A549 (cell line): ENCODE measurements at regions not wholly inside any gene's neighbourhood (a gene's known extent, or its start where the extent isn't known, plus 50 kb on each side); places are given as distances from the start of the nearest gene placed in this dataset.

Source experiments
- ATAC-seq, 2 experiments: fragments of 200-7000 bp in 1 of 2; fragments of >200 bp in 1 of 2; cut with Nextera tagmentation in 1 of 2; cut with Tn5 transposase in 1 of 2; 3 replicates each; pipeline versions ENCODE4 v1.8.0 to v1.9.1; 2018 to 2020; ENCODE audit warnings: mild to moderate bottlenecking in 1 of 2, moderate library complexity in 1 of 2
- CTCF ChIA-PET: fragments of 300-600 bp; sonication (Branson Sonifier 250); formaldehyde crosslinking; extraction: SDS; loops from one replicate; lab custom pipeline; 2021; ENCODE audit warnings: antibody characterized with exemption, inconsistent platforms; lab: Yijun Ruan, JAX
- POLR2A ChIA-PET: fragments of 350-600 bp; formaldehyde crosslinking; extraction: SDS; loops from one replicate; lab custom pipeline; 2021; ENCODE audit warnings: antibody characterized with exemption, inconsistent platforms; lab: Yijun Ruan, JAX
- DNase-seq, 2 experiments: peaks; one replicate each; pipeline versions ENCODE4 v3.0.0 to v3.0.0-alpha.2; 2011 to 2016; ENCODE audit warnings: low read depth in 1 of 2, low spot score in 1 of 2
- FAIRE-seq: peaks from 2 replicates; lab custom pipeline; 2011; peaks lifted over from hg19 to GRCh38; lab: Jason Lieb, UNC
- H3K27ac ChIP-seq, 2 experiments: fragments of >200 bp; sonication (Bioruptor Twin); formaldehyde crosslinking; 3 replicates each; pipeline ENCODE4 v1.5.1; 2016 to 2017
- H3K4me1 ChIP-seq: fragments of >200 bp; sonication (Bioruptor Twin); formaldehyde crosslinking; 3 replicates; pipeline ENCODE4 v1.6.1; 2016
- H3K4me2 ChIP-seq: fragments of >200 bp; sonication (Bioruptor Twin); formaldehyde crosslinking; 3 replicates; pipeline ENCODE4 v1.6.1; 2016
- H3K4me3 ChIP-seq: fragments of >200 bp; sonication (Bioruptor Twin); formaldehyde crosslinking; 3 replicates; pipeline ENCODE4 v1.5.1; 2016
- H3K9me3 ChIP-seq: fragments of >200 bp; sonication (Bioruptor Twin); formaldehyde crosslinking; 3 replicates; pipeline ENCODE4 v1.6.1; 2016
- CEBPB ChIP-seq, 2 experiments: fragments of >200 bp in 1 of 2; sonication (Bioruptor Twin) in 1 of 2; formaldehyde crosslinking in 1 of 2; IDR thresholded peaks; 2 replicates each; pipeline ENCODE4 v1.6.1; 2012 to 2016
- CTCF ChIP-seq: fragments of >200 bp; sonication (Bioruptor Twin); formaldehyde crosslinking; IDR thresholded peaks from 3 replicates; pipeline ENCODE4 v1.5.1; 2016
- E2F6 ChIP-seq: IDR thresholded peaks from 2 replicates; pipeline ENCODE4 v1.6.1; 2012; ENCODE audit warnings: low read depth, borderline replicate concordance
- EHF ChIP-seq: fragments of 250-450 bp; sonication (Bioruptor Pico); IDR thresholded peaks from 2 replicates; pipeline ENCODE4 v1.5.0; 2020; ENCODE audit warnings: mild to moderate bottlenecking
- EHMT2 ChIP-seq: fragments of 200-600 bp; sonication (generic); IDR thresholded peaks from 2 replicates; pipeline ENCODE4 v1.6.1; 2016; ENCODE audit warnings: antibody characterized with exemption, low read depth, mild to moderate bottlenecking, moderate library complexity
- ELK1 ChIP-seq: fragments of 150-350 bp; IDR thresholded peaks from 2 replicates; pipeline ENCODE4 v1.6.1; 2014; ENCODE audit warnings: low read depth, mild to moderate bottlenecking, low read length
- EP300 ChIP-seq, 2 experiments: fragments of >200 bp; sonication (Bioruptor Twin); formaldehyde crosslinking; IDR thresholded peaks; 2 replicates in 1 of 2; 3 replicates in 1 of 2; pipeline ENCODE4 v1.6.1; 2016 to 2017
- FOSB ChIP-seq: fragments of 250-450 bp; sonication (Bioruptor Pico); IDR thresholded peaks from 2 replicates; pipeline ENCODE4 v1.5.0; 2020; ENCODE audit warnings: mild to moderate bottlenecking, moderate library complexity
- FOSL2 ChIP-seq, 2 experiments: fragments of 450-650 bp in 1 of 2; fragments of >200 bp in 1 of 2; sonication (Bioruptor Twin) in 1 of 2; formaldehyde crosslinking; IDR thresholded peaks; 2 replicates each; pipeline versions ENCODE4 v1.5.0 to v1.6.1; 2016 to 2020; ENCODE audit warnings: mild to moderate bottlenecking in 1 of 2, moderate library complexity in 1 of 2
- HDAC2 ChIP-seq: fragments of 200-600 bp; sonication (generic); IDR thresholded peaks from 2 replicates; pipeline ENCODE4 v1.6.1; 2016
- HES2 ChIP-seq: fragments of >200 bp; sonication (Bioruptor Twin); formaldehyde crosslinking; IDR thresholded peaks from 2 replicates; pipeline ENCODE4 v1.6.1; 2016
- HOXA7 ChIP-seq: fragments of 250-450 bp; sonication (Bioruptor Pico); IDR thresholded peaks from 2 replicates; pipeline ENCODE4 v1.5.0; 2020; ENCODE audit warnings: mild to moderate bottlenecking, moderate library complexity
- HOXB13 ChIP-seq: fragments of 250-450 bp; sonication (Bioruptor Pico); IDR thresholded peaks from 2 replicates; pipeline ENCODE4 v1.5.0; 2020; ENCODE audit warnings: low read depth, mild to moderate bottlenecking, moderate library complexity
- JUN ChIP-seq, 2 experiments: fragments of >200 bp; sonication (Bioruptor Twin); formaldehyde crosslinking; IDR thresholded peaks; 2 replicates in 1 of 2; 3 replicates in 1 of 2; pipeline ENCODE4 v1.6.1; 2016 to 2017
- KDM5A ChIP-seq: fragments of 200-600 bp; sonication (generic); IDR thresholded peaks from 2 replicates; pipeline ENCODE4 v1.6.1; 2016; ENCODE audit warnings: antibody characterized with exemption, mild to moderate bottlenecking
- MAFK ChIP-seq: fragments of 450-650 bp; IDR thresholded peaks from 2 replicates; pipeline ENCODE4 v1.6.1; 2014; ENCODE audit not compliant: partially characterized antibody
- MAZ ChIP-seq: fragments of 150-350 bp; IDR thresholded peaks from 2 replicates; pipeline ENCODE4 v1.6.1; 2014; ENCODE audit warnings: antibody characterized with exemption, low read depth, low read length, borderline replicate concordance
- NPAS2 ChIP-seq: fragments of 250-450 bp; sonication (Bioruptor Pico); IDR thresholded peaks from 2 replicates; pipeline ENCODE4 v1.8.0; 2022; ENCODE audit warnings: mild to moderate bottlenecking, moderate library complexity, borderline replicate concordance
- NR3C1 ChIP-seq: fragments of >200 bp; sonication (Bioruptor Twin); formaldehyde crosslinking; IDR thresholded peaks from 3 replicates; pipeline ENCODE4 v1.6.1; 2017
- PHF8 ChIP-seq: fragments of 200-600 bp; sonication (generic); IDR thresholded peaks from 2 replicates; pipeline ENCODE4 v1.6.1; 2016; ENCODE audit warnings: low read depth, mild to moderate bottlenecking, antibody characterized with exemption, moderate library complexity, borderline replicate concordance
- REST ChIP-seq: fragments of 200-600 bp; sonication (generic); IDR thresholded peaks from 2 replicates; pipeline ENCODE4 v1.6.1; 2016; ENCODE audit warnings: antibody characterized with exemption, mild to moderate bottlenecking, moderate library complexity
- RFX5 ChIP-seq: fragments of 450-650 bp; IDR thresholded peaks from 2 replicates; pipeline ENCODE4 v1.7.1; 2014; ENCODE audit warnings: antibody characterized with exemption, mild to moderate bottlenecking, moderate library complexity
- RNF2 ChIP-seq: fragments of 200-600 bp; sonication (generic); IDR thresholded peaks from 2 replicates; pipeline ENCODE4 v1.6.1; 2016; ENCODE audit warnings: low read depth, mild to moderate bottlenecking, antibody characterized with exemption, moderate library complexity, borderline replicate concordance
- SREBF2 ChIP-seq: fragments of 450-650 bp; IDR thresholded peaks from 2 replicates; pipeline ENCODE4 v1.6.1; 2014; ENCODE audit warnings: mild to moderate bottlenecking, moderate library complexity
- TFCP2L1 ChIP-seq: fragments of 250-450 bp; sonication (Bioruptor Pico); IDR thresholded peaks from 2 replicates; pipeline ENCODE4 v1.5.0; 2021; ENCODE audit warnings: mild to moderate bottlenecking
- TP53 ChIP-seq: fragments of 250-450 bp; sonication (Bioruptor Pico); IDR thresholded peaks from 2 replicates; pipeline ENCODE4 v1.5.0; 2021; ENCODE audit warnings: mild to moderate bottlenecking, moderate library complexity
- USF2 ChIP-seq: fragments of 450-650 bp; IDR thresholded peaks from 2 replicates; pipeline ENCODE4 v1.6.1; 2014; ENCODE audit warnings: antibody characterized with exemption
- ZFP36 ChIP-seq: fragments of 450-650 bp; IDR thresholded peaks from 2 replicates; pipeline ENCODE4 v1.6.1; 2014; ENCODE audit warnings: borderline replicate concordance; ENCODE audit not compliant: partially characterized antibody
- WGBS: methylation state at CpG from one replicate; pipeline ENCODE4 v1.1.6; 2017; ENCODE audit errors: missing lambda C conversion rate; 5-methylcytosine and 5-hydroxymethylcytosine counted together

GRCh38 chr14:27320261-27320660, 722.4 kb upstream of the NOVA1 start:
- ATAC-seq: no peak
- FAIRE-seq: no peak
- Histone ChIP-seq H3K27ac (no peak overlapping the region), H3K4me3 (no peak overlapping the region), H3K9me3 (no peaks in the 10 kb centered on the region), H3K4me2 (no peak overlapping the region), H3K4me1 (no peaks in the 10 kb centered on the region)
- no peak for DNase-seq
- CTCF ChIA-PET: no interaction called here
- TF ChIP-seq HOXA7 (CRISPR knock-in tag) (no peak), MAFK (no peak), NR3C1 (no peak), TP53 (CRISPR knock-in tag) (no peak), RFX5 (no peak), FOSB (CRISPR knock-in tag) (no peak), HES2 (no peak), REST (no peak), CEBPB (IDR thresholded peaks at IDR 0.05) (no peak), ELK1 (no peak), KDM5A (no peak), CTCF (no peak), E2F6 (no peak), MAZ (no peak), EP300 (IDR thresholded peaks at IDR 0.05) (no peak), HDAC2 (no peak), FOSL2 (IDR thresholded peaks at IDR 0.05) (no peak), FOSL2 (CRISPR knock-in tag; IDR thresholded peaks at IDR 0.05) (no peak), EHMT2 (no peak)
- POLR2A ChIA-PET: no interaction called here

GRCh38 chr14:27327095-27327494, 729.3 kb upstream of the NOVA1 start:
- no peak overlapping the region for H3K4me3 ChIP-seq
- no peak for FAIRE-seq
- WGBS: 27% methylated on average over 3 of the region's 3 CpGs
- no peak for TF ChIP-seq ZFP36
- no peak for TF ChIP-seq CTCF
- no peak for TF ChIP-seq JUN (IDR thresholded peaks at IDR 0.05)
- TF ChIP-seq NPAS2: no peak
- no peak for TF ChIP-seq RNF2
- TF ChIP-seq TFCP2L1 (CRISPR knock-in tag): no peak
- no peak for TF ChIP-seq USF2
- TF ChIP-seq PHF8: no peak
- TF ChIP-seq EP300 (IDR thresholded peaks at IDR 0.05): no peak
- no peak for TF ChIP-seq KDM5A
- TF ChIP-seq EHF (CRISPR knock-in tag): no peak
- no peak for TF ChIP-seq SREBF2
- no peak for TF ChIP-seq HOXB13 (CRISPR knock-in tag)
- no peak for TF ChIP-seq RFX5
- CTCF ChIA-PET: no interaction called here
- H3K4me2 ChIP-seq: no peak overlapping the region
- POLR2A ChIA-PET: no interaction called here
- ATAC-seq: no peak
- H3K9me3 ChIP-seq: no peaks in the 10 kb centered on the region
- no peak overlapping the region for H3K27ac ChIP-seq
- no peaks in the 10 kb centered on the region for H3K4me1 ChIP-seq
- DNase-seq: no peak
